HG02798 (cell line): ENCODE measurements at regions not wholly inside any gene's neighbourhood (a gene's known extent, or its start where the extent isn't known, plus 50 kb on each side); places are given as distances from the start of the nearest gene placed in this dataset.

Experiments used
- ATAC-seq: cut with Tn5 transposase; IDR thresholded peaks from one replicate; pipeline ENCODE4 v1.9.1; 2021; ENCODE audit warnings: mild to moderate bottlenecking; ENCODE audit not compliant: unreplicated experiment, poor library complexity

DNA sequence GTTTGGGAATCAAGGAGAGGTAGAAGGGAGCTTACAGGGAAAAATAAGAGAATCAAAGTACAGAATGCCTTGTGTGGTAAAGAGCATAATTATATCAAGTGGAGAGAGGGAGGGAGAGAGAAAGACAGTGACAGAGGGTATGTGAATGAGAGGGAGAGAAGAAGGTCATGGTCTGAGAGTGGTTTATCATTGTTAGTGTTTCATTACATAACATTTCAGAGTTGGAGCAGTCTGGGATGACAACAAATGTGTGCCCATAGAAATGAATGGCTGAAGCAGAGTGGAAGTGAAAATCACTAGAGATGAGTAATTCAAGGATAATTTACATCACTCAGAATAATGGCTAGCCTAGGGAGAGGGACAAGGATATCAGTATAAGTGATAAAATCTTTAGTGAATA is 799.2 kb downstream of the TLE1 start:
- ATAC-seq, result no peak

- no peak for ATAC-seq
Measured at GRCh38 chr9:80885894-80886293, 803.5 kb downstream of the TLE1 start.

DNA sequence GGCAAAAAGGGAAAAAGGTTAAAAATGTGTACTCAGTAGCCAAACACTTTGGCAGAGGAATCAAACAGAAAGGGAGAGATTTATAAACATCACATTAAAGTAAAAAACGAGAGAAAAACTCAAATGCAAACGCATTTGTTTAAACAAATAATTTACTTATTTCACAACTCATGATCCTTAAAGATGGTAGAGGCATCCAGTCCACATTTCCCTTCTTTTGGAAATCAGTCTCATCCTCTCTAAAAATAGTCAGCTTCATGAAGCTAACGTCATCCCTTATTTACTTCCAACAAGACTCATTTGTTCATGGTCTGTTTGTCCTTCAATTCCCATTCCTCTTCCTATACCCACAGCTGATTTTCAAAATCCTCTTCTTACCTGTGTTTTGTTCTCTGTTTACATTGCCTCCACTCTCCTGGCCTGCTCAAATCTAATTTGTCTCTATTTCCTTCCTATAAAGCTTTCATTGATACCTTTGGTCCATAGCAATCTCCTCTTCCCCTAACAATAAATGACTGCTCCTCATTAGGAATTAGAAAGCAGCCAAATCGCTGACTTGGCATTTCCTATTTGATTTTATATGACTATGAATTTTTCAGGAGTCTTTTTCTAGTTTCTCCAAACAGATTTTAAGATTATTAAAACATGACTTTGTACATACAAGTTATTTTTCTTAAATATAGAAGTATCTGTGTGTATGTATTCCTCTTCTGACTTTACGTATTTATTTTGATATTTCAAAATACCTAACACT is 805.3 kb downstream of the TLE1 start:
- ATAC-seq, result no peak

DNA sequence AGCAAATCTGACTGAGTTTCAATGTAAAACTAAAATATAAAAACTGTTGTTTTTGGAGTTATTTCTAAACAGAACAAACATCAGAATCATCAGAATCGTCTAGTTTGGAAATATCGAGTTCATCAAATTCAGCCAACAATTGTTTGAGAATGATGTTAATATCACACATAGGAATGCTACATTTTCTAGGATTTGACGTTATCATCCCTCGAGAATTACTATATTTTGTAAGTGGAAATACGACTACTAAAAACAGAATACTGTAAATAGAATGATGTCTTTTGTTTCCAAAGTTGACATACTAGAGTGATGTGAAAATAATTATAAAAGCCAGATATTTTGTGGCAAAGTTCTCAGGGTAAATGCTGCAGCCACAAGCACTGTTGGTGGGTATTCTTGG is 805.9 kb downstream of the TLE1 start:
- ATAC-seq, result no peak

- no peak for ATAC-seq
Measured at GRCh38 chr9:80881940-80882339, 807.4 kb downstream of the TLE1 start.

DNA sequence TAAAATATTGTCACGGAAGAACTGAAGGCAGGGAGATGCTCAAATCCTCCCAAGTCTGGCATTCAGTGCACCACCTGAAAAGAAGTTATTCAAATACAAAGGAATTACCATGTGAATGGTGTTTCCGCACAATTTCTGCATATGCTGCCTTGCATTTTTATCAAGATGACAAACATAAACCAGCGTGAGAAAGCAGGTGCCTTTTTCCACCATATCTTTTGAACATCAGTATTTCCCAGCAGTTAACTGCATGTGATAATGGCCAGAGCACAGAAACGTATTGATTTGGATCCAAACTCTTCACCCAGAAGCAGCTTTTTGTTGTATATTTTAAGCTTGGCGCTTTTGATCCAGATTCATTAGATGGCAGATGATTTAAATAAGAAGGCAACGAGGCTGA is 808.0 kb downstream of the TLE1 start:
- no peak for ATAC-seq

DNA sequence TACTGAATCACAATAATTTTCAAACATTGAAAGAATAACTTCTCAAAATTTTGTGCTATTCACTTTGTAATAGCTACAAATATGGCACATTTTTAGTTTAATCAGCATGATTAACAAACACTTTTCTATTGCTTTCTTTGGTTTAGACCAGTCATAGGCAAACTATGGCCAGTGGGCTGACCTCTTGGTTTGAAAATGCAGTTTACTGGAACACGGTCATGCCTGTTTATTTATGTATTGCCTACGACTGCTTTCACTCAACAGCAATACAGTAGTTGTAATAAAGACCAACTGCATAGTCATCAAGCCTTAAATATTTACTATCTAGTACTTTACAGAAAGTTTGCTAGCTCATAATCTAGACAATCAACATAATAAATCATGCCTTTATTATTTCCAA is 810.8 kb downstream of the TLE1 start:
- ATAC-seq, result no peak

DNA sequence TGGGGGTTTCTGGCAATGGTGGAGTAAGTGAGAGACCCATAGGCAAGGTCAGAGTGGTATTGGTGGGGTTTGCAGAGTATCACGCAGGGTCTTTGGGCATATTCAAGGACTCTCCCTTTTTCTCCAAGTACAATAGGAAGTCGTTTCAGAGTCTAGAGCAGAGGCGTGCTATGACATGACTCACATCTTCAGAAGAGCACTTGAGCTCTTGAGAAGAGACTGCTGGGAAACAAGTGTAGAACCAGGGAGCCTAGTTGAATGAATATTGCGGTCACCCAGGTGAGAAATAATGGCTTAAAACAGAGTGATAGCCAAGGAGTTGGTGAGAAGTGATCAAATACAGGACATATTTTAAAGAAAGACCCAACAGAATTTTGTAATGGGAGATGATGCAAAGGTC is 813.4 kb downstream of the TLE1 start:
- no peak for ATAC-seq

GRCh38 chr9:80874276-80874675 is 815.1 kb downstream of the TLE1 start:
- ATAC-seq, result no peak

- no peak for ATAC-seq
Measured at GRCh38 chr9:80873861-80874260, 815.5 kb downstream of the TLE1 start.

- ATAC-seq, result no peak
Measured at GRCh38 chr9:80871596-80871995, 817.8 kb downstream of the TLE1 start.

- no peak for ATAC-seq
Measured at GRCh38 chr9:80867731-80868130, 821.6 kb downstream of the TLE1 start.

DNA sequence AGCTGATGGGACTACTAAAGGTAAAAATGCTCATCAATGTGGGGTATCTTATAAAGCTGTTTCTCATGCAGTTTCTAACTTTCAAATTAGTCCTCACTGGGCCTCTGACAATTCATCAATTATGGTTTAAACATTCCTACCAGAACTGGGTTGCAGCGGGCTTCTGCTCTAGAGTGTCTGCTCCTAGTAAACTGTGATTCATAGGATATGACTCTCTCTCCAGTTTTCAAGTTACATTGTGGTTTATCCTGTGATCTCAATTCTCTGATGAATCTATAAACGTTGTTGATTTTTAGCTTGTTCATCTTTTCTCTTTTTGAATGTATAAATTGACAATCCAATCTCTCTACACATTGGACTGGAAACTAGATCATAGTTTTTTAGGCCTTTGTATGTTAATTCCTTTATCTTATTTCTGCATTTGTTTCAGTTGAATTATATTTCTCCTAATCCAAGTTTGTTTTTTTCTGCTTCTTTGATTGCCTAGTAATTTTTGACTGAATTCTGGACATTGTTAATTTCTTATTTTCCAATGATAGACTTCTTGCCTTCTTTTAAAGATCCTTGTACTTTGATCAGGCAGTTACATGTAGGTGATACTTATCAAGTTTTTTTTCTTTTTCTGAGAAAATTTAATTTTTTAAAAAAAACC is 822.6 kb downstream of the TLE1 start:
- no peak for ATAC-seq

GRCh38 chr9:80866121-80866520 is 823.2 kb downstream of the TLE1 start:
- no peak for ATAC-seq

- ATAC-seq, result no peak
Measured at GRCh38 chr9:80843028-80843427, 846.3 kb downstream of the TLE1 start.

DNA sequence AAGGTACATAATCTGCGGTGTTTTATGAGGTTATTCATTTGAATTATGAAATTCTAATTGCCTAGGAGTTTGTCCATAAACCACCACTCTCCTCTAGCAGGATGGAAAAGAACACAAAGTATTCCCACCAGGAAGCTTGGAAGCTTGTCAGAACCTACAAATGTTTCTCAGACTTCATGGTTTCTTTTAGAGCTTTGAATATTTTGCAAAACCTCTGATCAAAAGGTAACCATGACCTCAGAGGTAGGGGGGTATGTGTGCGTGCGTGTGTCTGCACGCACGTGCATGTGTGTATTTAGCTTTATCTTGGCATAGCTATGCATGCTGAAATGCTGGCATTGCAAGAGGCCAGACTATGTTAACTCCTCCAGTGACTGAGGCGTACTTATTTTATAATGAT is 847.0 kb downstream of the TLE1 start:
- no peak for ATAC-seq

DNA sequence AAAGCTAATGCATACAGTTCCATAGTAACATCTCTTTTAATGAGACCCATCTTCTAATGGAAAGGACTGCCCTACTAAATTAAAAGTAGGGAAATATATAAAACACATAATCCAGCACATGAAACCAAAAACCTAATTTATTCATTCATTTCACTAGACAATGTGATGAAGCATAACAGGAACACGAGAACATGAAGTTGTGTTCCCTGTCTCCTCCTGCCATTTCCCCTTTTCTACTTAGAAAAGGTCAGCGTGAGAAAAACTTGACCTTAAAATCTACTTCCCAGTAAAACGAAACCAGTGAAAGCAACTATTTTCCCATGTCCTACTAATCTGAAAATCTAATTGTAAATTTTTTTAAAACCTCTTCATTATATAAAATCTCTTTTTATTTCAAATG is 847.5 kb downstream of the TLE1 start:
- ATAC-seq, result no peak

DNA sequence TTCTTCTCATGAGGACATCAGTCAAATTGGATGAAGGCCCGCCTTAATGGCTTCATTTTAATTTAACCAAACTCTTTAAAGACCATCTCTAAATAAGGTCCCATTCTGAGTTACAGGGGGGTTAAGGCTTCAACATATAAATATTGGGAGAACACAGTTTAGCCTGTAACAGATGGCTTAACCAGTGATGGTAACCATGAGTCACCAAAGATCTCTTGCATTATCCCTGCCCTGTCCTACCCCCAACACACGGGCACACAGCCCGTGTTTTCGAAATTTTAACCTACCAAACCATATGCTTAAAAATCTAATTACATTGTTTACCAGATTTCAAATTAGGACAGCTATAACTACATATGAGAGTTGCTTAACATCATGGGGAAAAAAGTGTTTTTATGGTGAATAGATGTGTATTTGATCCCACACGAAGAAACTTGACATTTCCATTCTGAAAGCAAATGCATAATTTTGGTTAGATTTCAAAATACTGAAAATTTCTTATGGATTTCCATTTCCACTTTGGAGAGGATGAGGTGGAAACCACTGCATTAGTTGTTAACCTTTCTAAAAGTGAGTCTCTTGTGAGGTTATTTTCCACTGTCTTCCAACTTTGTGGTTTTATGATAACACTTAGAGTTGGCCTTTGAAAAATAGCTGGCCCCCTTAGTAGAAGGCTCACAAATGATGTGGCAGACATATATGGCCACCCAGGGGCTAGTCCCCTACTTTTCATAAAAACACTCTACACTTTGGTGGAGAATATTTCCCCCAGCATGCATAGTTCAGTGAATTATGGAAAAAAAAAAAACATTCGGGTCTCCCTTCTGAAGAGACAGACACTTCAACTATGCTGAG is 849.3 kb downstream of the TLE1 start:
- ATAC-seq, result no peak

GRCh38 chr9:80836013-80836412 is 853.3 kb downstream of the TLE1 start:
- no peak for ATAC-seq

GRCh38 chr9:80831751-80832150 is 857.6 kb downstream of the TLE1 start:
- ATAC-seq, result no peak

- no peak for ATAC-seq
Measured at GRCh38 chr9:80811656-80812055, 877.7 kb downstream of the TLE1 start.
